GM12865 (cell line): ENCODE measurements at regions not wholly inside any gene's neighbourhood (a gene's known extent, or its start where the extent isn't known, plus 50 kb on each side); places are given as distances from the start of the nearest gene placed in this dataset.

Experiments used
- DNase-seq: peaks from one replicate; pipeline ENCODE4 v3.0.0; 2010; ENCODE audit warnings: low read depth
- H3K4me3 ChIP-seq: 2 replicates; pipeline ENCODE4 v1.5.1; 2011; ENCODE audit warnings: mild to moderate bottlenecking, low read depth, low read length, control low read depth
- TF ChIP-seq, protein P1 (sequence below): IDR thresholded peaks from 2 replicates; pipeline ENCODE4 v1.5.1; 2011; ENCODE audit warnings: low read length, control low read depth, low read depth, inconsistent platforms; ENCODE audit not compliant: insufficient read depth; ENCODE audit errors: missing control alignments

DNA sequence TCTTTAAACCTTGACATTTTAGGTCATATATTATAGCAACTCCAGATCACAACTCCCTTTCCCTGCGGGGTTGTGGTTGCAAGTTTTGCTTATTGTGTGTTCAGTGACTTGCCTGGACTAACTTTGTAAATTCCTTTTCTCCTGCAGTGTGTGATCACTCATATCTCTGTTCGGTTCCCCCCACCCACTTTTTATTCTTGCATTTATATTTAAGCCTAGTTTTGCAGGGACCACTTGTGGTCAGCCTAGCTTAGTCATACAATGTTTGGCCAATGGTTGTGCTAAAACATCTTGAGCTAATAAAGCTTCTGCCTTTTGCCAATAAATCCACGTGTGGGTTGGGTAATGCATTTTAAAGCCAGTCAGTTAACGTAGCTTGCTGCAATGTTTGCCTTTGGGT is 146.5 kb upstream of the IRX4 start:
- no peak overlapping the region for H3K4me3 ChIP-seq
- DNase-seq, result no peak
- TF ChIP-seq, protein P1, sequence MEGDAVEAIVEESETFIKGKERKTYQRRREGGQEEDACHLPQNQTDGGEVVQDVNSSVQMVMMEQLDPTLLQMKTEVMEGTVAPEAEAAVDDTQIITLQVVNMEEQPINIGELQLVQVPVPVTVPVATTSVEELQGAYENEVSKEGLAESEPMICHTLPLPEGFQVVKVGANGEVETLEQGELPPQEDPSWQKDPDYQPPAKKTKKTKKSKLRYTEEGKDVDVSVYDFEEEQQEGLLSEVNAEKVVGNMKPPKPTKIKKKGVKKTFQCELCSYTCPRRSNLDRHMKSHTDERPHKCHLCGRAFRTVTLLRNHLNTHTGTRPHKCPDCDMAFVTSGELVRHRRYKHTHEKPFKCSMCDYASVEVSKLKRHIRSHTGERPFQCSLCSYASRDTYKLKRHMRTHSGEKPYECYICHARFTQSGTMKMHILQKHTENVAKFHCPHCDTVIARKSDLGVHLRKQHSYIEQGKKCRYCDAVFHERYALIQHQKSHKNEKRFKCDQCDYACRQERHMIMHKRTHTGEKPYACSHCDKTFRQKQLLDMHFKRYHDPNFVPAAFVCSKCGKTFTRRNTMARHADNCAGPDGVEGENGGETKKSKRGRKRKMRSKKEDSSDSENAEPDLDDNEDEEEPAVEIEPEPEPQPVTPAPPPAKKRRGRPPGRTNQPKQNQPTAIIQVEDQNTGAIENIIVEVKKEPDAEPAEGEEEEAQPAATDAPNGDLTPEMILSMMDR, result no peak

DNA sequence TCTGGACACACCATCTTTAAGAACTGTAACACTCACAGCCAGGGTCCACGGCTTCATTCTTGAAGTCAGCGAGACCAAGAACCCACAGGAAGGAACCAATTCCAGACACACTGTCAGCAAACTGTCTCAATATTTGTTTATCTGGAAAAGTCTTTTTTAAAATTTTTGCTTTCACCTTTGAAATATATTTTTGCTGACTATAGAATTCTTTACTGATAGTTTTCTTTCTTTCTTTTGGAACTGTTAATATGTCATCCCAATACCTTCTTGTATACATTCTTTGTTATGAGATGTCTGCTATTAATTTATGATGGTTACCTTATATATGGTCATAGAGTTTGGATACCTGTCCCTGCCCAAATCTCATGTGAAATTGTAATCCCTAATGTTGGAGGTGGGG is 145.1 kb upstream of the IRX4 start:
- TF ChIP-seq, protein P1, result no peak
- no peak overlapping the region for H3K4me3 ChIP-seq
- DNase-seq, result no peak

DNA sequence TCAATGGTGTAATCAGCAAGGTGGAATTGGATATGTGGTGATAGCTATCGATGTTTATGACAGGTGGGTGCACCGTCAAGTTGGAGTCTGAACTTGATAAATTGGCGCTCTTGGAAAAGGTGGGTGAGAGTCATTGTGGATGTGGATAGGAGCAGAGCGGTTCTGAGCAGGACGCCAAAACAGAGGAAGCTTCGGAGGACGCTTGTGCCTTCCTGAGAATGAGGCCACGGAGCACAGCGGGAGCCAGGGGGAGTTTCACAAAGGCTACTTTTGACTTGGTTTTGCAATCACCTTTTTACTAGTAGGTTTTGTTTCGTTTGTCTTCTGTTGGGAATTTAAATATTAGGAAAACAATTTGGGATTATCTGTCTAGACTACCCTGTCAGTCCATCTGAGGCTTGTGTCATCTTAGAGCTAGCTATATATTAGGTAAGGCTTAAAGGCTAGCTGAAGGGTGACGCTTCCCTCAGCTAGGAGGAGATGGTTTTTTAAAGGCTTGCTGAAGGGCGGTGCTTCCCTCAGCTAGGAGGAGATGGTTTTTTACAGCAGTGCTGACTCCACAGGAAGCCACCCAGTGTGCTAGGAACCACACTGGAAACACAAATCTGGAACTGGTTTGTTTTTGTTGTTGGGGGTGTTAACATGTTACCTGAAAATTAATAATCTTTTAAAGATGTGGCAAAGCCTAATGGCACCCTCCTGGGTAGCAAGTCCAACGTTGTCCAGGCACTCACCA is 142.4 kb upstream of the IRX4 start:
- H3K4me3 ChIP-seq, result no peak overlapping the region
- TF ChIP-seq, protein P1, result no peak
- no peak for DNase-seq

DNA sequence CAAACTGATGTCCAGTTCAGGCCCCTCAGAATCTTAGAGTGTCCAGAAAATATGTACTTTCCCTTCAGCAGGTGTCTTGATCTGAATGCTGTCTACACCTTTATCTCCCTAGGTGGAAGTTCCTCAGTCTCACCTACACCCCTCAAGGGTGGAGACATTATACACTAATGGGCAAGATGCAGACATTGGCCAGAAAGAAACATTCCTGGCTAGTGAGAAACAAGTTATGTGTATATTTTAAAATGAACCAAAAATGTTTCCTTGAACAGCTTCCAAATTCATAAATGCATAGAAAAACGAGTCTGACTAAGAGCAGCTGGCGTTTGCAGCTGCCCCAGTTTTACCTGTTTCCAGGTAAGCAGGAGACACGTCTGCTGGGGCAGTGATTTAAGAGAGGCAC is 140.5 kb upstream of the IRX4 start:
- TF ChIP-seq, protein P1, result no peak
- DNase-seq, result no peak
- H3K4me3 ChIP-seq, result no peak overlapping the region

GRCh38 chr5:2022436-2022835 is 139.7 kb upstream of the IRX4 start:
- TF ChIP-seq, protein P1, result no peak

DNA sequence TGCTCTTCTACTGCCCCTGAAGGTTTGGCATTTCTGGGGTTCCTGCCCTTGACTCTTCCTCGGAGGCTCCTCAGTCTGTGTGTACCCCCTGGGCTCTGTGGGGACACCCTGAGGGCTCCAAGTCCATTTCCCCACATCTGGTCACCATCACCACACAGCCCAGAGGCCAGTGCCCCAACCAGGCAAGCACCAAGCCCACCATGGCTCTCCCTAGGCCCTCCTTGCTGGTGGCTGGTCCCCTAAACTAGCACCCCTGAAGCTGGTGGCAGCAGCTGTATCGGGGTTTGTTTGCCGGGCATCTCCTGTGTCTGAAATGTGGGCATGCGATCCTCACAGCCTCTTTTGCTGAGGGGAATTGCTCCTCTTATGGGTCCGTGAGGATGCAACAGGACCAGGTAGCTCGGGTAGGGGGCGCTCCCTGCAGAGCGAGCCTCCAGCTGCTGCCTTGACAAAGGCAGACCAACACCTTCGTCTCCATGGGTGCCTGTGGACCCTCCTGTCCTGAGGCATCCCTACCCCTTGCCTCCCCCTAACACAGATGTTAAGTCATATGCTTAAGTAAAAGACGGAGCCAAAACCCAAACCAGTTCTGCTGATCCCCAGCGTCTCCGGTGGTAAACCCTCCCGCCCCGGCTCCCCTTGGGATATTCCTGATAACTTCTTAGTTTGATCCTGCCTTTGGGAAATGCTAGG is 138.9 kb upstream of the IRX4 start:
- no peak overlapping the region for H3K4me3 ChIP-seq
- DNase-seq, result no peak
- TF ChIP-seq, protein P1, result no peak

More at GRCh38 chr5:2022436-2022835, 139.7 kb upstream of the IRX4 start:
- DNase-seq, result no peak
- H3K4me3 ChIP-seq, result no peak overlapping the region
